HG02763 (cell line): ENCODE measurements at regions not wholly inside any gene's neighbourhood (a gene's known extent, or its start where the extent isn't known, plus 50 kb on each side); places are given as distances from the start of the nearest gene placed in this dataset.
"Not testable (repeated sequence)": the region's sequence is repeated elsewhere in the genome, so short reads cannot be mapped to it uniquely, and the experiment has no call there.

Experiments used
- ATAC-seq: cut with Tn5 transposase; IDR thresholded peaks from one replicate; pipeline ENCODE4 v1.9.1; 2021; ENCODE audit warnings: mild to moderate bottlenecking, moderate library complexity; ENCODE audit not compliant: unreplicated experiment

- ATAC-seq = no peak
These were observed 383.3 kb upstream of the ZNF462 start for GRCh38 chr9:106479679-106480078.

GRCh38 chr9:106481013-106481609 lies 381.9 kb upstream of the ZNF462 start:
- no peak for ATAC-seq

- ATAC-seq = no peak
These were observed 380.2 kb upstream of the ZNF462 start for GRCh38 chr9:106482733-106483132.

- ATAC-seq = no peak
These were observed 376.3 kb upstream of the ZNF462 start for GRCh38 chr9:106486685-106487084.

- no peak for ATAC-seq
These were observed 375.7 kb upstream of the ZNF462 start for GRCh38 chr9:106487266-106487665.

GRCh38 chr9:106492126-106492525 lies 370.8 kb upstream of the ZNF462 start:
- ATAC-seq = not testable (repeated sequence)

- no peak for ATAC-seq
These were observed 362.8 kb upstream of the ZNF462 start for GRCh38 chr9:106500171-106500570.

- ATAC-seq = not testable (repeated sequence)
These were observed 361.8 kb upstream of the ZNF462 start for GRCh38 chr9:106501210-106501609.

- ATAC-seq = no peak
These were observed 360.0 kb upstream of the ZNF462 start for GRCh38 chr9:106502930-106503329.

- ATAC-seq = no peak
These were observed 359.2 kb upstream of the ZNF462 start for GRCh38 chr9:106503759-106504158.

- no peak for ATAC-seq
These were observed 336.2 kb upstream of the ZNF462 start for GRCh38 chr9:106526716-106527204.

- ATAC-seq = no peak
These were observed 334.8 kb upstream of the ZNF462 start for GRCh38 chr9:106528158-106528557.

GRCh38 chr9:106529616-106530015 lies 333.4 kb upstream of the ZNF462 start:
- ATAC-seq = no peak

GRCh38 chr9:106531491-106531890 lies 331.5 kb upstream of the ZNF462 start:
- ATAC-seq = no peak

GRCh38 chr9:106532306-106533015 lies 330.5 kb upstream of the ZNF462 start:
- ATAC-seq = no peak

- ATAC-seq = no peak
These were observed 328.2 kb upstream of the ZNF462 start for GRCh38 chr9:106534800-106535199.

GRCh38 chr9:106535439-106535838 lies 327.5 kb upstream of the ZNF462 start:
- ATAC-seq = no peak

GRCh38 chr9:106557996-106558667 lies 304.8 kb upstream of the ZNF462 start:
- no peak for ATAC-seq

GRCh38 chr9:106560540-106560939 lies 302.4 kb upstream of the ZNF462 start:
- no peak for ATAC-seq

- ATAC-seq = no peak
These were observed 287.1 kb upstream of the ZNF462 start for GRCh38 chr9:106575823-106576222.

- ATAC-seq = no peak
These were observed 286.7 kb upstream of the ZNF462 start for GRCh38 chr9:106576232-106576760.

GRCh38 chr9:106577121-106577520 lies 285.8 kb upstream of the ZNF462 start:
- ATAC-seq = no peak
